CD14-positive monocyte (primary cell): ENCODE measurements at regions not wholly inside any gene's neighbourhood (a gene's known extent, or its start where the extent isn't known, plus 50 kb on each side); places are given as distances from the start of the nearest gene placed in this dataset.
"Not testable (repeated sequence)": the region's sequence is repeated elsewhere in the genome, so short reads cannot be mapped to it uniquely, and the experiment has no call there.

ENCODE experiments used
- DNase-seq, 3 donors: peaks; one replicate each; pipeline ENCODE4 v3.0.0-alpha.2; 2011 to 2022
- H2AFZ ChIP-seq: 2 replicates; pipeline ENCODE4 v1.6.0; 2012; ENCODE audit warnings: mild to moderate bottlenecking, low read depth, low read length, inconsistent platforms; ENCODE audit not compliant: insufficient read depth, poor library complexity, severe bottlenecking
- H3K27ac ChIP-seq, 2 donors: 1 replicate in 1 of 2; 2 replicates in 1 of 2; pipeline ENCODE4 v1.5.1; 2012 to 2013; ENCODE audit warnings: low read length in 2 of 2, control low read depth in 1 of 2, inconsistent platforms in 1 of 2, low read depth in 1 of 2, mild to moderate bottlenecking in 1 of 2
- H3K27me3 ChIP-seq, 2 donors: one replicate each; pipeline versions ENCODE4 v1.6.0 to v1.6.1; 2011 to 2013; ENCODE audit warnings: low read length in 2 of 2; ENCODE audit not compliant: control insufficient read depth in 2 of 2, insufficient read depth in 2 of 2
- H3K36me3 ChIP-seq, 2 donors: replicated peaks in 1 of 2; 1 replicate in 1 of 2; 2 replicates in 1 of 2; pipeline versions ENCODE4 v1.5.1 to v1.6.1; 2012 to 2013; ENCODE audit warnings: low read length in 2 of 2, control low read depth in 1 of 2, inconsistent platforms in 1 of 2, mild to moderate bottlenecking in 1 of 2; ENCODE audit not compliant: insufficient read depth in 2 of 2, control insufficient read depth in 1 of 2
- H3K4me1 ChIP-seq, 2 donors: 1 replicate in 1 of 2; 2 replicates in 1 of 2; pipeline versions ENCODE4 v1.5.1 to v1.6.1; 2012 to 2013; ENCODE audit warnings: low read length in 2 of 2, control low read depth in 1 of 2, inconsistent platforms in 1 of 2, mild to moderate bottlenecking in 1 of 2, moderate library complexity in 1 of 2; ENCODE audit not compliant: insufficient read depth in 2 of 2, control insufficient read depth in 1 of 2
- H3K4me2 ChIP-seq: replicated peaks from 2 replicates; pipeline ENCODE3; 2012; ENCODE audit warnings: low read length, moderate library complexity, mild to moderate bottlenecking; ENCODE audit not compliant: poor library complexity, severe bottlenecking; ENCODE audit errors: extremely low read depth
- H3K4me3 ChIP-seq, 3 experiments: fragments of 200-600 bp in 1 of 3; sonication (generic) in 1 of 3; replicated peaks in 1 of 3; 1 replicate in 2 of 3; 2 replicates in 1 of 3; pipeline ENCODE4 v1.5.1; 2011 to 2013; ENCODE audit warnings: low read length in 3 of 3, mild to moderate bottlenecking in 3 of 3, control low read depth in 2 of 3, low read depth in 2 of 3, inconsistent platforms in 1 of 3, moderate library complexity in 1 of 3
- H3K79me2 ChIP-seq: 2 replicates; pipeline ENCODE4 v1.6.0; 2012; ENCODE audit warnings: mild to moderate bottlenecking, control low read depth, inconsistent platforms, low read length, moderate library complexity; ENCODE audit not compliant: insufficient read depth
- H3K9ac ChIP-seq: 2 replicates; pipeline ENCODE4 v1.6.0; 2017; ENCODE audit warnings: low read length, mild to moderate bottlenecking; ENCODE audit not compliant: insufficient read depth, poor library complexity, severe bottlenecking
- H3K9me3 ChIP-seq, 2 donors: replicated peaks in 1 of 2; 1 replicate in 1 of 2; 2 replicates in 1 of 2; pipeline versions ENCODE4 v1.5.1 to v1.6.1; 2012 to 2013; ENCODE audit warnings: low read length in 2 of 2, control low read depth in 1 of 2; ENCODE audit not compliant: control insufficient read depth in 1 of 2, insufficient read depth in 1 of 2
- H4K20me1 ChIP-seq: 2 replicates; pipeline ENCODE4 v1.6.0; 2012; ENCODE audit warnings: mild to moderate bottlenecking, low read length, control low read depth, moderate library complexity; ENCODE audit not compliant: insufficient read depth
- H3K27ac Mint-ChIP-seq, 7 donors: one replicate each; pipeline ENCODE4 v1.8.0; 2020; ENCODE audit warnings: mild to moderate bottlenecking in 7 of 7, mixed read lengths in 7 of 7, moderate library complexity in 6 of 7, inconsistent platforms in 2 of 7
- H3K27me3 Mint-ChIP-seq, 3 donors: one replicate each; pipeline ENCODE4 v1.8.0; 2021 to 2022; ENCODE audit warnings: low read depth in 3 of 3, mild to moderate bottlenecking in 3 of 3, mixed read lengths in 3 of 3, moderate library complexity in 3 of 3, inconsistent platforms in 1 of 3
- H3K36me3 Mint-ChIP-seq, 2 donors: one replicate each; pipeline ENCODE4 v1.8.0; 2020; ENCODE audit warnings: mixed read lengths in 2 of 2, inconsistent platforms in 1 of 2, mild to moderate bottlenecking in 1 of 2
- H3K4me1 Mint-ChIP-seq: one replicate; pipeline ENCODE4 v1.8.0; 2020; ENCODE audit warnings: mild to moderate bottlenecking, mixed read lengths
- H3K4me3 Mint-ChIP-seq, 2 donors: one replicate each; pipeline ENCODE4 v1.8.0; 2020; ENCODE audit warnings: mild to moderate bottlenecking in 2 of 2, mixed read lengths in 2 of 2, moderate library complexity in 1 of 2
- H3K9me3 Mint-ChIP-seq, 7 donors: one replicate each; pipeline ENCODE4 v1.8.0; 2020 to 2022; ENCODE audit warnings: mixed read lengths in 7 of 7, mild to moderate bottlenecking in 6 of 7, moderate library complexity in 6 of 7, inconsistent platforms in 2 of 7
- CTCF ChIP-seq: fragments of 200-600 bp; IDR thresholded peaks from one replicate; pipeline ENCODE4 v1.8.0; 2022; ENCODE audit warnings: antibody characterized with exemption, mild to moderate bottlenecking
- WGBS: methylation state at CpG from one replicate; pipeline ENCODE4 v1.1.5; 2013; ENCODE audit warnings: missing lambda C conversion rate; ENCODE audit not compliant: insufficient coverage; 5-methylcytosine and 5-hydroxymethylcytosine counted together
- intact Hi-C, 2 donors: fragments of 100-400 bp; cut with micrococcal nuclease; formaldehyde crosslinking; loops; one replicate each; pipeline versions ENCODE4 v1.15.0 to v1.15.1; 2023

- 100% methylated on average over 1 of the region's 6 CpGs for WGBS
- Histone ChIP-seq H3K4me1 (peaks cover 13 to 16% of the 10 kb centered on the region in 2 donors), H3K9me3 (peaks cover 0 to 5% of the 10 kb centered on the region in 2 donors), H3K4me2 (no peak overlapping the region), H3K36me3 (no peaks in the 10 kb centered on the region), H2AFZ (peak overlapping the region; percentile 56), H3K79me2 (no peaks in the 10 kb centered on the region), H3K9ac (no peak overlapping the region), H3K27me3 (no peaks in the 10 kb centered on the region), H3K4me3 (no peak overlapping the region), H4K20me1 (no peaks in the 10 kb centered on the region), H3K27ac (peak overlapping the region in 1 of 2 donors; percentile 66)
- intact Hi-C loops, result no loop called here
- Mint-ChIP-seq H3K4me1 (peaks cover 34% of the 10 kb centered on the region), H3K4me3 (peak overlapping the region in 1 of 2 donors; percentile 1), H3K27ac (peak overlapping the region; percentile 17 to 89 (median 76)), H3K27me3 (no peaks in the 10 kb centered on the region), H3K36me3 (peaks cover 10 to 11% of the 10 kb centered on the region in 2 donors), H3K9me3 (peaks cover 3 to 18% (median 13%) of the 10 kb centered on the region in 7 donors)
- TF ChIP-seq CTCF, result no peak
- DNase-seq, result peak; percentile 51 to 77 (median 61)
Observed at GRCh38 chr2:64924170-64924934, 64.8 kb upstream of the SLC1A4 start.

- H3K4me2 ChIP-seq, H3K27ac ChIP-seq, intact Hi-C loops, H3K36me3 ChIP-seq, DNase-seq, H4K20me1 ChIP-seq, H3K9ac ChIP-seq, H3K4me3 Mint-ChIP-seq, H3K27ac Mint-ChIP-seq, H3K27me3 ChIP-seq, H3K4me3 ChIP-seq, H2AFZ ChIP-seq, H3K36me3 Mint-ChIP-seq, H3K9me3 ChIP-seq, H3K27me3 Mint-ChIP-seq: not testable (repeated sequence)
- WGBS, result 100% methylated on average over 2 of the region's 2 CpGs
- Histone ChIP-seq H3K79me2 (peaks cover 14% of the 10 kb centered on the region), H3K4me1 (peaks cover 25 to 31% of the 10 kb centered on the region in 2 donors)
- Mint-ChIP-seq H3K4me1 (peaks cover 47% of the 10 kb centered on the region), H3K9me3 (peaks cover 3 to 18% (median 13%) of the 10 kb centered on the region in 7 donors)
Observed at GRCh38 chr2:64925930-64926722, 63.1 kb upstream of the SLC1A4 start.
